GM12873 (cell line): ENCODE measurements at regions not wholly inside any gene's neighbourhood (a gene's known extent, or its start where the extent isn't known, plus 50 kb on each side); places are given as distances from the start of the nearest gene placed in this dataset.

Experiments used
- TF ChIP-seq, protein P1 (sequence below): IDR thresholded peaks from 2 replicates; pipeline ENCODE4 v1.5.1; 2012; ENCODE audit warnings: low read depth, mild to moderate bottlenecking, moderate library complexity, low read length, control low read depth; ENCODE audit not compliant: insufficient read depth; ENCODE audit errors: missing control alignments

DNA sequence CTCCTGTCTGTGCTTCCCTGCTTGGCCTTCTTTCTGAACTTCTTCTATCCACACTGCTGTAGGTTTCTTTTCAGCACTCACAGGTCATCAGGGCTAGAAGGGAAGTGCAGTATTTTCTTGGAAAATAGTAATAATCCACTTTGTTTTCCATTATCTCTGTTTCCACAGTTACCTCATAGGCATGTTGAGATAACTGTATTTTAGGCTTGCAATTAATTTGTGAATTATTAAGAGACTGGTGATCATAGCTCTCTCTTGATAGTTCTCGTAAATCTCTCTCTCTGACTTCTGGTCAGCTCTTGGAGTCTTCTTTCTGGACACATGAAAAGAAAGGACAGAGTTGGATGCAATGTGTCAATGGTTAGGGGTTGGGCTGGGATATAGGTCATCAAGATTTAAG, 243.6 kb upstream of the IGFBP3 start:
- TF ChIP-seq, protein P1, sequence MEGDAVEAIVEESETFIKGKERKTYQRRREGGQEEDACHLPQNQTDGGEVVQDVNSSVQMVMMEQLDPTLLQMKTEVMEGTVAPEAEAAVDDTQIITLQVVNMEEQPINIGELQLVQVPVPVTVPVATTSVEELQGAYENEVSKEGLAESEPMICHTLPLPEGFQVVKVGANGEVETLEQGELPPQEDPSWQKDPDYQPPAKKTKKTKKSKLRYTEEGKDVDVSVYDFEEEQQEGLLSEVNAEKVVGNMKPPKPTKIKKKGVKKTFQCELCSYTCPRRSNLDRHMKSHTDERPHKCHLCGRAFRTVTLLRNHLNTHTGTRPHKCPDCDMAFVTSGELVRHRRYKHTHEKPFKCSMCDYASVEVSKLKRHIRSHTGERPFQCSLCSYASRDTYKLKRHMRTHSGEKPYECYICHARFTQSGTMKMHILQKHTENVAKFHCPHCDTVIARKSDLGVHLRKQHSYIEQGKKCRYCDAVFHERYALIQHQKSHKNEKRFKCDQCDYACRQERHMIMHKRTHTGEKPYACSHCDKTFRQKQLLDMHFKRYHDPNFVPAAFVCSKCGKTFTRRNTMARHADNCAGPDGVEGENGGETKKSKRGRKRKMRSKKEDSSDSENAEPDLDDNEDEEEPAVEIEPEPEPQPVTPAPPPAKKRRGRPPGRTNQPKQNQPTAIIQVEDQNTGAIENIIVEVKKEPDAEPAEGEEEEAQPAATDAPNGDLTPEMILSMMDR: no peak

- TF ChIP-seq, protein P1: no peak
Measured at GRCh38 chr7:46163246-46163645, 242.2 kb upstream of the IGFBP3 start.

- TF ChIP-seq, protein P1: no peak
Measured at GRCh38 chr7:46162609-46163008, 241.5 kb upstream of the IGFBP3 start.

DNA sequence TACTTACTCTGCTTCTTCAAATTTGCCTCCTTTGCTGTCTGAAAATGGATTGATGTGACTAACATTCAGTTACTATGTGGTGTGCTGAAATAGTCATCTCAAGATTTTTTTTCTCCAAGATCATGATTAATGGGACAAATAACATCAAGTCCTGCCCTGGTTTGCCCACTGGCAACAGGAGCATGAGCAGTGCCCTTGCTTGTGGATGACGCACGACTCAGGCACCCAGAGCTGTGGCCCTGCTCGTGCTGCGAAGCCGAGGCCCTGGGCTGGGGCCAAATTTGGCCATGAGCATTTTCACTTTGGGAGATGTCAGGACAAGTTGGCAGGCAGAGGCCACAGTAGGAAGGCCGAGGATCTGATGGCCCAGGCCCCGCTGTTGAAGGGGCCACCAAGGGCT, 239.8 kb upstream of the IGFBP3 start:
- TF ChIP-seq, protein P1: no peak

DNA sequence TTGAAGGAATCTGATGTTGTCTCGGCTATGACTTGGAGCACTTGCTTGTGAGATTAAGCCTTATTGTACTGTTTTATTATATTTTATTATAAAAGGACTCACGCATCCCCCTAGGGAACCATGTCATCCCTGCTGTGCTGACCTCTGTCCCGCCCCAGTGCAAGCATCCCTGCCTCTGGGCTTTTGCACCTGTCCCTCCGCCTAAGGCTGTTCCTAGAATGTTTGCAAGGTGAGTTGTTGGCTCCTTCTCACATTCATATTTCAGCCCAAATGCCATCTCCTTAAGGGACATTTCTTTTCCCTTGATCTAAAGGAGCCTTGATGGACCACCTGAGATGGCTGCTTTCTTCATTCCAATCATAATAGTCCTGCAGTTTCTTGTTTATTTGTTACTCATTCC, 236.9 kb upstream of the IGFBP3 start:
- TF ChIP-seq, protein P1: no peak

DNA sequence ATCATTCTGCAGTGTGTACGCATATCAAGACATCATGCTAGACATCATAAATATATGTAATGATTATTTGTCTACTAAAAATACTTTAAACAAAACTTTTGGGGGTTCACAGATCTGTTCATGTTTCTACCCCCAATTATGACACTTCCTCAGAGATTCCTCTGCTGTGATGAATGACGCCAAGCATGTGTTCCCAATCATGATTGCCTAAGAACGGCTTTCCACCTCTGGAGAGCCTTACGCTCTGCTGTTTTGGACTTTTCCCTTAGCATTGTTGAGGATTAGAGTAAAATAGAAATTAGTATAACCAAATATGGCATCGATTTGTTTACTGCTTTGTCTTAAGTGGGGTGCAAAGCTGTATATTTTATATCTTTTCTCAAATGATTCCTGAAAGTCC, 236.3 kb upstream of the IGFBP3 start:
- TF ChIP-seq, protein P1: no peak

GRCh38 chr7:46156853-46157252, 235.8 kb upstream of the IGFBP3 start:
- TF ChIP-seq, protein P1: no peak
